NCI-H1436 (cell line): ENCODE measurements at regions not wholly inside any gene's neighbourhood (a gene's known extent, or its start where the extent isn't known, plus 50 kb on each side); places are given as distances from the start of the nearest gene placed in this dataset.

Experiments used
- DNase-seq: peaks from one replicate; lab custom pipeline; 2025; lab: John Stamatoyannopoulos, UW

GRCh38 chr9:117860849-117861248, 156.6 kb downstream of the TLR4 start:
- no peak for DNase-seq

DNA sequence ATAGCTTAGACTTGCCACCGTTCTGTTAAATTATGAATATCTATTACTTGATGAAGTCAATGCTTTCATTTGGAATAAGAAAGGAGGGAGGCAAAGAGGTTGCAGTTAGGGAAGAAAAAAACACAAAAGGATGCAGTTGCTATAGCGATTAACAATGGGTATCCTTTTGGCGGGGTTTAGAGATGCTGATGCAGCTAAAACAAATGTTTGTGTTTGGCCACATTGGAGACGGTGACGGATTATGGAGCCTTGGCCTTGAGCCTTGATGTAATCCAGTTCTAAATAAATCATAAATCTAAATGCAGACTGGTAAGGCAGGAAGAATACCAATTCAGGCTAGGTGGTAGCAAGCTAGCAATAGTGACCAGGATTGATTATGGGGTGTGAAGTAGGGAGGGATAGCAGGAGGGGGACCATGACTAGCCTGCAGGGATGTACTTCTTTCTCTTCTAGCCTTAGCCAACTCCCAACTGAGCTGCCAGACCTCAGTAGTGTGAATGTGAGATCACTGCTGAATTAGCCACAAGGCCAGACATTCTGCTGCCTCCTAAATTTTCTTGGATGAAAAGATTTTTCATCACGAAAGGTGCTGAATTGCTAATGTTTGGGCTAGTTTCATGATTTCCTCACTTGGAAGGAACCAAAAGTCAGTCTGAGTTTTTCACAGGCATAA, 160.3 kb downstream of the TLR4 start:
- no peak for DNase-seq

- DNase-seq, result no peak
These were observed 164.4 kb downstream of the TLR4 start for GRCh38 chr9:117868594-117868993.

DNA sequence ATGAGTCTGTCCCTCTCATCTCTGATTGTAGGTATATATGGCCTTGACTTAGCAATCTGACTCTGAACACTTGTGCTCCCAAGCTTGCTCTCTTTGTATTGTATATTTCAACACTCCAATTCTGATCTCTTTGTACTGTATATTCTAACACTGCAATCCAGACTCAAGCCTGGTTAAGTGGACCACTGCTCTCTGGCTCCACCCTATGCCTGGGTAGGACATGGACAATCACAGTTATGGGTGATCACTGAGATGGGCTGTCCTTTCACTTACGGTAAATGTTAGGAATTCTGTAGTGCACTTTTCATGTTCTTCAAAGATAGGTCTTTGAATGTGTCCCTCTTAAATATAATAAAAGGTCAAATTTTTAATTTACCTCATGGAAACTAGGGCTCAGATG, 165.1 kb downstream of the TLR4 start:
- no peak for DNase-seq

DNA sequence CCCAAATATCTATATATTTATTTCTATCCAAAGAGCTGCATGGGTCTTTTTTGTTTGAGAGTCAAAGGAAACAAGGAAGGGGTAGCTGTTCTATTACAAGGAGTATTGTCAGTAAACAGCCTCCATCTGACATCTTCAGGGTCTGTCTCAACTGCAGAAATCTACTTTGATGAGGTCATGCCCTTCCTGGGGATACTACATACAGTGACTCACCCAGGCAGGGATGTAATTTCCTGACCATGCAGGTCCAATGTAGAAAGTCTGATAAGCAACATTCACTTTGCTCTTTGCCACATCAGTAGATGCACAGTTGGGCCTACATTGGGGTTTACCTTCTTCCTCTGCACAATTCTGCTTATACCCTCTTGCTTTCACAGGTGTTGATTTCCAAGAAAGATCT, 165.5 kb downstream of the TLR4 start:
- DNase-seq, result no peak

DNA sequence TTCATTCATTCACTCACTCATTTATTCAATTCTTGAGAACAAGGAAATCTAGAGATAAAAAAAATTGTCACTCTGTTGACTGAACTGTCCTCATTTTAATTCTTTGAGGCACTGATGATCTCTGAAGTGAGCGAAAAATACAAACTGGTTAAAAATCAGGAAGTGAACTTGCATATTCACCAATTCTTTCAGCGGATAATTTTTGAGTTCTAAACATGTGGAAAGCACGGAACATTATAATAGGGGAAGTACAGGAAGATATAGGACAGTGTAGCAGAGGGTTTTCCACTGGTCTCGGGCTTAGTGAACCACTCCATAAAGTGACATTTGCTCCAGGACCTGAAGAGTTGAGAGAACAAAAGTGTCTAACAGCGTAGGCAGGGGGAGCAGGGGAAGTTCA, 169.5 kb downstream of the TLR4 start:
- no peak for DNase-seq

DNA sequence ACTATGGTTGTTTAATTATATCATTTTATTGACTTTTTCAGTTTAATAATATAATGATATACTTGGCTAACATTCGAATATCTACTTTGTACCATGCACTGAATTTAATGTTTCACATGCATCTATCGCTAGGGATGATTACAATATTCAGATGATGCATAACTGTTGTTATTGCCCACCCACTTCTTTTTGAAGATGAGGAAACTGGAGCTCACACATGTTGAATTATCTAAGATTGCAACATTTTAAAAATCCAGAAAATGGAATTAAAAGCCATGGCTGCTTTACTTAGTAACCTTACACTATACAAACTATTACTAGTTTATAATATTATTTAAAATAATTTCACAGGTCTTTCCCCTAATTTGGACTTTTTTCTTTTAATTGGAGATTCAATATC, 171.7 kb downstream of the TLR4 start:
- DNase-seq, result no peak

DNA sequence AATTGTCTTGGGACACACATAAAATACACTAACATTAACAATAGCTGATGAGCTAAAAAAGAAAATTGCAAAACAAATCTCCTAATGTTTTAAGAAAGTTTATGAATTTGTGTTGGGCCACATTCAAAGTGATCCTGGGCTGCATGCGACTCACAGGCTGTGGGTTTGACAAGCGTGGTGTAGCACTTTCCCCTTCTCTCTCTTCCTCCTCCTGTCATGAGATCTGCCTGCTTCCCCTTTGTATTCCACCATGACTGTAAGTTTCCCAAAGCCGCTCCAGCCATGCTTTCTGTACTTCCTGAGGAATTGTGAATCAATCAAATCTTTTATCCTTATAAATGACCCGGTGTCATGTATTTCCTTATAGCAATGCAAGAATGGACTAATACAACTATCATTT, 178.0 kb downstream of the TLR4 start:
- DNase-seq, result no peak

- DNase-seq, result no peak
These were observed 182.4 kb downstream of the TLR4 start for GRCh38 chr9:117886616-117887015.

- DNase-seq, result no peak
These were observed 183.2 kb downstream of the TLR4 start for GRCh38 chr9:117887383-117887782.

DNA sequence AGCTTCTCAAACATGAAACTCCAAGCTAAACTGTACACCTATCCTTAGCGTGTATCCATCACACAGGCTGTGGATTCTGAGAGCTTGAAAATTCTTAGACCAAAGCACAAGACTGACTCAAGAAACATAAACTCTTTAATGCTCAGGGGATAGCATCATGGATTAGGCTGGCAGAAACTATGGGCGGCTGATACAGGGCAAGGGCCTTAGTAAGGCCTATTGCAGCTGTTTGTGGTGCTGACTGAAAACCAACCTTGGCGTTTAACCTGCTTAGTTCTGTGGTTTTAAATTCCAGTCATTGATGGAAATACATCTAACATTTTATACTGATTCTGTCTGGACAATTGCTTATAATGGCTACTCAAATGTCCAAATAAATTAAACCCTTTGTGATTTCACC, 183.7 kb downstream of the TLR4 start:
- no peak for DNase-seq

GRCh38 chr9:117903453-117903852, 199.2 kb downstream of the TLR4 start:
- DNase-seq, result no peak

- DNase-seq, result no peak
These were observed 202.6 kb downstream of the TLR4 start for GRCh38 chr9:117906763-117907162.

GRCh38 chr9:117907420-117907819, 203.2 kb downstream of the TLR4 start:
- DNase-seq, result no peak

DNA sequence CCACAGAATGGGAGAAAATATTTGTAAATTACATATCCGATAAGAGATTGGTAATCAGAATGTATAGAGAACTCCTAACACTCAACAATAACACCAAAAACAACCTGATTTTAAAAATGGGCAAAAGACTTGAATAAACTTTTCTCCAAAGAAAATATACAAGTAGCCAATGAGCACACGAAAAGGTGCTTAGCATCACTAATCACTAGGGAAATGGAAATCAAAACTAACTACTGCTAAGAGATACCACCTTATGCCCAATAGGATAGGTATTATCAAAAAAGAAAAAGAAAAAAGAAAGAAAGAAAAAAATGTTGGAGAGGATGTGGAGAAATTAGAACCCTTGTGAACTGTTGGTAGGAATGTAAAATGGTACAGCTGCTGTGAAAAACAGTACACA, 212.1 kb downstream of the TLR4 start:
- DNase-seq, result no peak

DNA sequence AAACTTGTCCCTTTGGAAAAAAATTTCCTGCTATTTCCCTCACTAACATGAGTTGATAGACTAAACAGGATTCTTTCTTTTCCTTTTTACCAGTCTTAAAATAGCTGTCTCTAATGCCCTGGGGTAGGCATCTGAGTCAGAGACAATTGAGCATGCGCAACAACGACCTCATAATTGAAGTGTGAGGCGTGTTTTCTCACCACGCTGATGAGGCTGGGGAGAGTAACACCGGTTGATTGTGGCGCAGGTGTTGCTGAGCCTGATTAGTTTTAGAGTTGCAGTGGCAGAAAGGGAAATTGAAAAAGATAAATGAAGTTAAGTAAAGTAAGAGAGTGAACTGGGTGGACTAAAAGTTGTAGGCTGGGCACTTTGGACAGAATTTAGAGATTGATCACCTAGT, 213.7 kb downstream of the TLR4 start:
- peak; percentile 22 for DNase-seq

DNA sequence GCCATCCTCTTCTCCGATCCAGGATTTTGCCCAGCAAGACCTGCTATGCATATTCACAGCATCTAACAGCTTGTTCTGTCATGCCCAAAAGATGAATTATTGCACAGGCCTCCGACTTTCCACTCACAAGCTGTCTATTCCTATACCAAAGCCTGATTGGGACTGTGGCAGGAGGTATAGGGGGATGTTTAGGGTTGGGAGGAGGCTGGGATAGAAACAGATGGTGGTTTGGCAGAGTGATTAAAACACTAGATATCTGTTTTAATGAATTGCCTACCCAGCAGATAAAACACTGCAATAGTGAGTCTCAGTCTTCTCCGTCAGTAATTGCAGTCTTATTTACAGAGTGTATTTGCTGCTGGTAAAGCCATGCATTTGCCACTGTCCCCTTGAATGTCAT, 215.3 kb downstream of the TLR4 start:
- no peak for DNase-seq

- DNase-seq, result no peak
These were observed 221.9 kb downstream of the TLR4 start for GRCh38 chr9:117926031-117926658.

- peak; percentile 13 for DNase-seq
These were observed 223.2 kb downstream of the TLR4 start for GRCh38 chr9:117927354-117927753.

DNA sequence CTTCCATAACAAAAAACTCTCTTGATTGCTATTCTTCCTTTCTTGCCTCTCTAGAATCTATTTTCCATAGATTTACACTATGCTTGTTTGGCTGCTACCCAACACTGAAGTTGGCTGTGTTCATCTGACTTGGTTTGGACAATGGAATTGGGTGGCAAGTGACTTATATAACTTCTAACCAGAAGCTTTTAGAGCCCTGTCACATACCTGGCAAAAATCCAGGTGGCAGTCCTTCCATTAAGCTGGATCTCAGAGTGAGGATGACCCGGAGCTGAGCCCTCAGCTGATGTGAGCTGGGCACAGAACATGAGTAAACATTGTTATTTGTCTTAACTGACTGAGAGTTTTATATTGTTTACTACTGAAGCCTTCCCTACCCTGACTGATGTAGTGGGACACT, 225.7 kb downstream of the TLR4 start:
- DNase-seq, result no peak

DNA sequence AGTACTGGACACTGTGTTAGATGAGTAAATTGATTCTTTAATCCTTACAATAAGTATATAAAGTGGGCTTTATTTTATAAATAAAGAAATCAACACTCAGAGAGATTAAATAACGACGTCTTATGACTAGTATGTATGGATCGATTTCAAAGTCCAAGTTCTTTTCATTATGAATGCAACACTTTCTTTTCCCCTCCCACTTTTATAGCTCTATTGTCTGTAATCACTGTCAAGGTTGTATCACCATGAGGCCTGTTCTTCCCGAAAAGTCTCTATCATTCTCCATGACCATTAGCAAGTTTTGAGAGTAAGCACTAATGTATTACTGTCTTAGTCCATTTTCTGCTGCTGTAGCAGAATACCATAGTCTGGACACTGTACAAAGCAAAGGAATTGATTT, 228.4 kb downstream of the TLR4 start:
- no peak for DNase-seq

GRCh38 chr9:117936185-117937130, 232.3 kb downstream of the TLR4 start:
- DNase-seq, result no peak

GRCh38 chr9:117938086-117938485, 233.9 kb downstream of the TLR4 start:
- no peak for DNase-seq
